Parathyroid adenoma (tissue), 2 donors: ENCODE measurements at regions not wholly inside any gene's neighbourhood (a gene's known extent, or its start where the extent isn't known, plus 50 kb on each side); places are given as distances from the start of the nearest gene placed in this dataset.
"Not testable (repeated sequence)": the region's sequence is repeated elsewhere in the genome, so short reads cannot be mapped to it uniquely, and the experiment has no call there.

ENCODE experiments used
- H2AFZ ChIP-seq: fragments of 300-600 bp; sonication (generic); one replicate; pipeline ENCODE4 v1.7.0; 2017; ENCODE audit warnings: antibody characterized with exemption, mild to moderate bottlenecking
- H3K27ac ChIP-seq: fragments of 300-600 bp; sonication (generic); one replicate; pipeline ENCODE4 v1.7.0; 2017
- H3K27me3 ChIP-seq: fragments of 300-600 bp; sonication (generic); one replicate; pipeline ENCODE4 v1.7.0; 2017; ENCODE audit warnings: low read length; ENCODE audit not compliant: control insufficient read depth, insufficient read depth
- H3K36me3 ChIP-seq: fragments of 300-600 bp; sonication (generic); one replicate; pipeline ENCODE4 v1.7.0; 2017; ENCODE audit warnings: low read length; ENCODE audit not compliant: control insufficient read depth, insufficient read depth
- H3K4me1 ChIP-seq: fragments of 300-600 bp; sonication (generic); one replicate; pipeline ENCODE4 v1.7.0; 2017; ENCODE audit warnings: control low read depth
- H3K4me2 ChIP-seq: fragments of 300-600 bp; sonication (generic); one replicate; pipeline ENCODE4 v1.7.0; 2017; ENCODE audit warnings: low read length
- H3K4me3 ChIP-seq: fragments of 300-600 bp; sonication (generic); one replicate; pipeline ENCODE4 v1.7.0; 2017; ENCODE audit warnings: low read depth, low read length
- H3K79me2 ChIP-seq: fragments of 300-600 bp; sonication (generic); one replicate; pipeline ENCODE4 v1.7.0; 2017; ENCODE audit warnings: control low read depth
- H3K9ac ChIP-seq: fragments of 300-600 bp; sonication (generic); one replicate; pipeline ENCODE4 v1.7.0; 2017; ENCODE audit warnings: mild to moderate bottlenecking
- H3K9me3 ChIP-seq: fragments of 300-600 bp; sonication (generic); one replicate; pipeline ENCODE4 v1.7.0; 2017; ENCODE audit warnings: low read length; ENCODE audit not compliant: control insufficient read depth
- CTCF ChIP-seq: fragments of 300-600 bp; sonication (generic); IDR thresholded peaks from one replicate; pipeline ENCODE4 v1.7.0; 2017; ENCODE audit warnings: antibody characterized with exemption, mild to moderate bottlenecking
- donor health status: primary hyperparathyroidism.

GRCh38 chr6:22765015-22765414 lies 195.6 kb downstream of the HDGFL1 start:
- Histone ChIP-seq H3K9ac (no peak overlapping the region), H3K79me2 (no peaks in the 10 kb centered on the region)

GRCh38 chr6:22766979-22767378 lies 197.6 kb downstream of the HDGFL1 start:
- H3K4me1 ChIP-seq = no peaks in the 10 kb centered on the region
- no peaks in the 10 kb centered on the region for H3K79me2 ChIP-seq
- peaks cover 2% of the 10 kb centered on the region for H3K9me3 ChIP-seq
- no peak overlapping the region for H3K4me3 ChIP-seq
- no peak overlapping the region for H3K9ac ChIP-seq
- no peak overlapping the region for H3K4me2 ChIP-seq
- H3K27me3 ChIP-seq = no peaks in the 10 kb centered on the region
- no peak for TF ChIP-seq CTCF
- no peak overlapping the region for H3K27ac ChIP-seq
- H2AFZ ChIP-seq = no peak overlapping the region
- H3K36me3 ChIP-seq = no peaks in the 10 kb centered on the region

More at GRCh38 chr6:22765015-22765414, 195.6 kb downstream of the HDGFL1 start:
- Histone ChIP-seq H3K4me1 (no peaks in the 10 kb centered on the region), H3K4me2 (no peak overlapping the region), H2AFZ (no peak overlapping the region), H3K36me3 (no peaks in the 10 kb centered on the region), H3K9me3 (peaks cover 2% of the 10 kb centered on the region), H3K4me3 (no peak overlapping the region), H3K27me3 (no peaks in the 10 kb centered on the region), H3K27ac (no peak overlapping the region)
- TF ChIP-seq CTCF = no peak

- H3K4me3 ChIP-seq = no peak overlapping the region
- H3K9ac ChIP-seq = no peak overlapping the region
- H3K4me1 ChIP-seq = no peaks in the 10 kb centered on the region
- H3K4me2 ChIP-seq = no peak overlapping the region
- H3K27me3 ChIP-seq = no peaks in the 10 kb centered on the region
- H3K36me3 ChIP-seq = no peaks in the 10 kb centered on the region
- no peak overlapping the region for H3K27ac ChIP-seq
- no peaks in the 10 kb centered on the region for H3K9me3 ChIP-seq
- H3K79me2 ChIP-seq = no peaks in the 10 kb centered on the region
- H2AFZ ChIP-seq = no peak overlapping the region
- no peak for TF ChIP-seq CTCF
Observed at GRCh38 chr6:22770054-22770453, 200.7 kb downstream of the HDGFL1 start.

- Histone ChIP-seq H3K4me2 (no peak overlapping the region), H3K4me3 (no peak overlapping the region), H3K4me1 (no peaks in the 10 kb centered on the region), H3K36me3 (no peaks in the 10 kb centered on the region), H3K9ac (no peak overlapping the region), H3K79me2 (no peaks in the 10 kb centered on the region), H3K9me3 (no peaks in the 10 kb centered on the region), H3K27me3 (no peaks in the 10 kb centered on the region), H3K27ac (no peak overlapping the region), H2AFZ (no peak overlapping the region)
- TF ChIP-seq CTCF = no peak
Observed at GRCh38 chr6:22774129-22774528, 204.8 kb downstream of the HDGFL1 start.

GRCh38 chr6:22778438-22778837 lies 209.1 kb downstream of the HDGFL1 start:
- not testable (repeated sequence) for H2AFZ ChIP-seq, H3K4me3 ChIP-seq, H3K9ac ChIP-seq, H3K4me1 ChIP-seq, H3K36me3 ChIP-seq, H3K27ac ChIP-seq, H3K27me3 ChIP-seq, H3K4me2 ChIP-seq, H3K9me3 ChIP-seq, H3K79me2 ChIP-seq
